GM23338 (cell line): ENCODE measurements at regions not wholly inside any gene's neighbourhood (a gene's known extent, or its start where the extent isn't known, plus 50 kb on each side); places are given as distances from the start of the nearest gene placed in this dataset.

Experiments
- CTCF ChIP-seq, 2 experiments: fragments of 200-600 bp in 1 of 2; sonication (generic) in 1 of 2; conservative IDR thresholded peaks; 2 replicates each; pipeline versions ENCODE4 v1.5.1 to v1.6.1; 2016 to 2017; ENCODE audit warnings: antibody characterized with exemption in 2 of 2, low read depth in 2 of 2, mild to moderate bottlenecking in 2 of 2, moderate library complexity in 1 of 2
- EZH2 ChIP-seq: fragments of 200-600 bp; sonication (generic); IDR thresholded peaks from one replicate; pipeline ENCODE4 v1.8.0; 2017; ENCODE audit warnings: antibody characterized with exemption, mild to moderate bottlenecking, low read depth; ENCODE audit not compliant: unreplicated experiment
- NANOG ChIP-seq: IDR thresholded peaks from 2 replicates; pipeline ENCODE4 v1.6.1; 2016; ENCODE audit warnings: antibody characterized with exemption, borderline replicate concordance
- POLR2AphosphoS5 ChIP-seq: IDR thresholded peaks from 2 replicates; pipeline ENCODE4 v1.6.1; 2016; ENCODE audit warnings: antibody characterized with exemption, low read depth
- REST ChIP-seq: IDR thresholded peaks from one replicate; pipeline ENCODE4 v1.6.1; 2018; ENCODE audit warnings: antibody characterized with exemption; ENCODE audit not compliant: unreplicated experiment
- STAT1 ChIP-seq: IDR thresholded peaks from one replicate; pipeline ENCODE4 v1.6.1; 2016; ENCODE audit warnings: antibody characterized with exemption; ENCODE audit not compliant: unreplicated experiment

GRCh38 chr1:69077633-69078032 lies 490.1 kb upstream of the LRRC7 start:
- TF ChIP-seq CTCF (conservative IDR thresholded peaks at IDR 0.05; ENCODE audit: low read depth in 2 of 2): no peak
- no peak for TF ChIP-seq EZH2
- no peak for TF ChIP-seq REST
- no peak for TF ChIP-seq STAT1
- TF ChIP-seq POLR2AphosphoS5: no peak
- no peak for TF ChIP-seq NANOG
